Left ventricle myocardium inferior (tissue), 1 donor: ENCODE measurements at regions not wholly inside any gene's neighbourhood (a gene's known extent, or its start where the extent isn't known, plus 50 kb on each side); places are given as distances from the start of the nearest gene placed in this dataset.

Source experiments
- DNase-seq: peaks from one replicate; pipeline ENCODE4 v3.0.0-alpha.2; 2020
- H3K27ac ChIP-seq: fragments of 200-600 bp; replicated peaks from 2 replicates; pipeline ENCODE4 v1.8.0; 2021
- H3K27me3 ChIP-seq: fragments of 200-600 bp; 2 replicates; pipeline ENCODE4 v1.8.0; 2021; ENCODE audit warnings: low read depth
- H3K36me3 ChIP-seq: fragments of 200-600 bp; 2 replicates; pipeline ENCODE4 v1.8.0; 2021
- H3K4me1 ChIP-seq: fragments of 200-600 bp; 2 replicates; pipeline ENCODE4 v1.8.0; 2021
- H3K4me3 ChIP-seq: fragments of 200-600 bp; 2 replicates; pipeline ENCODE4 v1.8.0; 2021; ENCODE audit warnings: mild to moderate bottlenecking, moderate library complexity
- H3K9me3 ChIP-seq: fragments of 200-600 bp; replicated peaks from 2 replicates; pipeline ENCODE4 v1.8.0; 2021
- intact Hi-C: fragments of 100-400 bp; cut with micrococcal nuclease; formaldehyde crosslinking; loops from one replicate; pipeline ENCODE4 v1.11.0; 2022
- TF ChIP-seq, protein P1 (sequence below): fragments of 200-600 bp; IDR thresholded peaks from 2 replicates; pipeline ENCODE4 v1.8.0; 2021; ENCODE audit warnings: antibody characterized with exemption, mild to moderate bottlenecking, borderline replicate concordance
- donor health status: DM: no; HTN: yes; CAD: no; lungs with severe emphysema.

DNA sequence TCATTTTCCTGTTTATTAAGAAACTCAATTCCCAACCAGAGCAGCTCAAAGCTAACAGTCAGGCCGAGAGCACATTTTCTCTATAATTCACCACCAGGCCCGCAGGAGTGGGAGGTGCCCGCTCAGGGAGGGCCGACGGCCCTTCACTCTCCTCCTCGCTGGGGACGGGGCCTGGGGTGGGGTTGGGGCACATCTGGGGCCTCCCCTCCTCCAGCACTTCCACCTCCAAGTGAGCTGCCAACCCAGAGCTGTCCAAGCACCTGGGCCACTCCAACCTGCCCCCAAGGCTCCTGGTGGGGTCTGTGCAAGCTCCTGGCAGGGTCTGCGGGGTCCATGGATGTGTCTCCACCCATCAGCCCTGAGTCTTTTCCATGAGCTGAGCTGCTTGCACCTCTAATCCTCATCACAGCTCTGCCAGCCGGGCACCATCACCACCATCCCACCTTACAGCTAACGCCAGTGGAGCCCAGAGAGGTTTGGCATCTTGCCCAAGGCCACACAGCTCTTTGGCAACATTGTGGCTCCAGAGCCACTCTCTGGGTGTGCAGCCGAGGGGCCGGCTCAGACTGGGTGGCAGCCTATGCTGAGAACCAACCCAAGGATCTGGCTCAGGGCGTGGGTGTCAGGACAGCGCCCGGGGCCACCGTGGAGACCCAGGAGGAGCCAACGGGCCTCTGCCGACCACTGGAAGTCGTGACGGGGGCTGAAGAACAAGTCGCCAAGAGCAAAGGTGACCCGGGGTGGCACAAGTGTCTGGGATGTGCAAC lies 193.5 kb downstream of the BRD1 start:
- Histone ChIP-seq H3K4me3 (no peak overlapping the region), H3K9me3 (no peaks in the 10 kb centered on the region), H3K27ac (no peak overlapping the region), H3K4me1 (peaks cover 14% of the 10 kb centered on the region), H3K27me3 (peaks cover 24% of the 10 kb centered on the region), H3K36me3 (no peaks in the 10 kb centered on the region)
- no peak for DNase-seq
- TF ChIP-seq, protein P1, sequence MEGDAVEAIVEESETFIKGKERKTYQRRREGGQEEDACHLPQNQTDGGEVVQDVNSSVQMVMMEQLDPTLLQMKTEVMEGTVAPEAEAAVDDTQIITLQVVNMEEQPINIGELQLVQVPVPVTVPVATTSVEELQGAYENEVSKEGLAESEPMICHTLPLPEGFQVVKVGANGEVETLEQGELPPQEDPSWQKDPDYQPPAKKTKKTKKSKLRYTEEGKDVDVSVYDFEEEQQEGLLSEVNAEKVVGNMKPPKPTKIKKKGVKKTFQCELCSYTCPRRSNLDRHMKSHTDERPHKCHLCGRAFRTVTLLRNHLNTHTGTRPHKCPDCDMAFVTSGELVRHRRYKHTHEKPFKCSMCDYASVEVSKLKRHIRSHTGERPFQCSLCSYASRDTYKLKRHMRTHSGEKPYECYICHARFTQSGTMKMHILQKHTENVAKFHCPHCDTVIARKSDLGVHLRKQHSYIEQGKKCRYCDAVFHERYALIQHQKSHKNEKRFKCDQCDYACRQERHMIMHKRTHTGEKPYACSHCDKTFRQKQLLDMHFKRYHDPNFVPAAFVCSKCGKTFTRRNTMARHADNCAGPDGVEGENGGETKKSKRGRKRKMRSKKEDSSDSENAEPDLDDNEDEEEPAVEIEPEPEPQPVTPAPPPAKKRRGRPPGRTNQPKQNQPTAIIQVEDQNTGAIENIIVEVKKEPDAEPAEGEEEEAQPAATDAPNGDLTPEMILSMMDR = no peak
- intact Hi-C loops = no loop called here

DNA sequence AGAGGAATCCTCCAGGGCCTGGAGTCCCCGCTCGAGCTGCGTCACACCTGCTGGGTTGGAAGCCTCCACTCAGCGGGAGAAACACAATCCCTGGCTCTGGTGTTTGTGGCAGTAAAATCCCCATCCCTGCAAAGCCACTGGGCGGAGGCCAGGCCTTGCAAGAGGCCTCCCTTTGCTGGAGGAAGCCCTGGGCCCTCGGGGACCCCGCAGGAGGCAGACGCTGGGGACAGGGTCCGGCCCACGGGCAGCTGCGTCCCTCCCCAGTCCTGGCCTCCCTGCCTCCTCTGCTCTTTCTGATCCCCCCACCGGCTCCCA lies 194.7 kb downstream of the BRD1 start:
- intact Hi-C loops = no loop called here
- DNase-seq = peak; percentile 25
- peak overlapping the region; percentile 33 for H3K27ac ChIP-seq
- H3K4me3 ChIP-seq = peak overlapping the region; percentile 62
- peaks cover 24% of the 10 kb centered on the region for H3K27me3 ChIP-seq
- TF ChIP-seq, protein P1 = no peak
- H3K4me1 ChIP-seq = peaks cover 14% of the 10 kb centered on the region
- no peaks in the 10 kb centered on the region for H3K36me3 ChIP-seq
- no peaks in the 10 kb centered on the region for H3K9me3 ChIP-seq

DNA sequence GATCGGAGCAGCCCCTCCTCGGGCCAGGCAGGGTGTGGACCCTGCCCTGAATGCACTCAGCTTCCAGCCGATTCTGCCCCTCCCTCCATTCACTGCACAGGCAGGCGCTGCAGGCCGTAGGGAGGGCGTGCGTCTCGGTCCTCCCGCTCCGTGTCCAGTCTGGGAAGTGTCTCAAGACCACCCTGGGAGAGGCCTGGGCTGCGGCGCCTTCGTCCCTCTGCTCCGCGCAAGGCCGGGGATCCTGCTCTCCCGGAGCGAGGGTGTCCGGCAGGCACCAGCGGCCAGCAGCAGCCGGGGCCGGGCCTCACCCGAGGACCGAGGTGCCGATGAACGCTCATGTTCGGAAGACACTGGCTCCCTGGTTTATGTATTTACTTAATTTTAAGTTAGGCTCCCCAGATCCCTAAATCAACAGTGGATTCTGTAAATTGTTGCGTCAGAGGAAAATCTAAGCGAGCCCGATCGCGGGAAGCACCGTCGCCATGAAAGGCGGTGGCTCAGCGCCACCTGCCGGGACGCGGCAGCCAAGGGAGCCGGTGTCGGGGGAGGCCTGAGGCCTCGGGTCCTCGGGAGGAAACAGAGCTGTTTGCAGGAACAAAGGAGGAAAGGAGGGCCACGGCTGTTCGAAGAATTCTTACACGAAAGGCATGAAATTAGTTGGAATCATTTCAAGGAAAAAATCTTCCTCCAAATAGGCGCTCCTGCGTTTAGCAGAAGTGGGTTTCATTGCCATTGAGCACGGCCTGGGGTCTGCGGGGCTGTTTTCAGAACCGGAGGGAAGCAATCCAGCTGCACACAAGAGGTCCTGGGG lies 195.3 kb downstream of the BRD1 start:
- H3K4me3 ChIP-seq = peak overlapping the region; percentile 62
- peak; percentile 47 for DNase-seq
- H3K9me3 ChIP-seq = no peaks in the 10 kb centered on the region
- intact Hi-C loops = no loop called here
- peaks cover 24% of the 10 kb centered on the region for H3K27me3 ChIP-seq
- no peaks in the 10 kb centered on the region for H3K36me3 ChIP-seq
- peak overlapping the region; percentile 33 for H3K27ac ChIP-seq
- TF ChIP-seq, protein P1 = peak; percentile 88
- H3K4me1 ChIP-seq = peaks cover 14% of the 10 kb centered on the region

DNA sequence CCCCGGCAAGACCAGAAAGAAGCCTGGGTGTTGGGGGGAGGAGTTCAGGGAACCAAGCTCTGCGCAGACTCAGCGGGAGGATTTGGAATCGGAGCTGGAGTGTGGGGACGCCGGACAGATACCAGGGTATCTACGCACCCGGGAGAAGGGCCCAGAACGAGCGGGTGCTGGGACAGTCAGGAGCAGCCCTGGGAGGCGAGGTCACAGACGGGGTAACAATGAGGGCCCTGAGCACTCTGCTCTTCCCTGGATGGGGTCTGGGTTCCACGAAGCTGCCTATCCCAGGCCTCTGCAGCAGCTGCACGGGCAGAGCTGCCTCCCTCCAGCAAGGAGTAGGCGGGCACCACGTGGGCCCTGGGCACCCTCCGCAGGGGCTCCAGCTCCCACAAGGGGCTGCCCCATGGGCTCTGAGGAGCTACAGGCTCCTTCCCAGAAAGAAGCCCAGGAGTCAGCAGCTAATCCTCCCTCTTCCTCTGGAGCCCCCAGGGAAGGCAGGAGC lies 197.2 kb downstream of the BRD1 start:
- intact Hi-C loops = no loop called here

More for the DNA sequence above, 197.2 kb downstream of the BRD1 start:
- Histone ChIP-seq H3K4me1 (peaks cover 14% of the 10 kb centered on the region), H3K36me3 (no peaks in the 10 kb centered on the region), H3K9me3 (no peaks in the 10 kb centered on the region), H3K27ac (no peak overlapping the region), H3K4me3 (no peak overlapping the region), H3K27me3 (peaks cover 14% of the 10 kb centered on the region)
- TF ChIP-seq, protein P1 = no peak
- no peak for DNase-seq
